Heart left ventricle (tissue), 16 donors: ENCODE measurements at regions not wholly inside any gene's neighbourhood (a gene's known extent, or its start where the extent isn't known, plus 50 kb on each side); places are given as distances from the start of the nearest gene placed in this dataset.

ENCODE experiments used
- ATAC-seq, 4 donors: fragments of 200-7000 bp; cut with Tn5 transposase; one replicate each; pipeline ENCODE4 v1.9.1; 2020 to 2022; ENCODE audit warnings: moderate library complexity in 4 of 4, mild to moderate bottlenecking in 3 of 4, moderate number of reproducible peaks in 1 of 4
- DNase-seq, 5 donors: peaks; one replicate each; pipeline ENCODE4 v3.0.0-alpha.2; 2020
- H3K27ac ChIP-seq, 12 donors: fragments of 200-600 bp; sonication (generic) in 4 of 12; one replicate each; pipeline versions ENCODE4 v1.5.0 to v1.8.0; 2016 to 2022; ENCODE audit warnings: mild to moderate bottlenecking in 2 of 12
- H3K27me3 ChIP-seq, 9 donors: fragments of 200-600 bp; sonication (generic) in 2 of 9; one replicate each; pipeline versions ENCODE4 v1.5.1 to v1.8.0; 2016 to 2022; ENCODE audit warnings: mild to moderate bottlenecking in 3 of 9
- H3K36me3 ChIP-seq, 9 donors: fragments of 200-600 bp; sonication (generic) in 2 of 9; one replicate each; pipeline versions ENCODE4 v1.5.0 to v1.8.0; 2018 to 2022; ENCODE audit warnings: mild to moderate bottlenecking in 2 of 9
- H3K4me1 ChIP-seq, 12 donors: fragments of 200-600 bp; sonication (generic) in 4 of 12; one replicate each; pipeline versions ENCODE4 v1.5.0 to v1.8.0; 2016 to 2022; ENCODE audit warnings: mild to moderate bottlenecking in 3 of 12
- H3K4me3 ChIP-seq, 12 donors: fragments of 200-600 bp; sonication (generic) in 4 of 12; one replicate each; pipeline versions ENCODE4 v1.5.0 to v1.8.0; 2017 to 2022; ENCODE audit warnings: mild to moderate bottlenecking in 9 of 12, moderate library complexity in 4 of 12
- H3K9me3 ChIP-seq, 12 donors: fragments of 200-600 bp; sonication (generic) in 4 of 12; one replicate each; pipeline versions ENCODE4 v1.5.0 to v1.8.0; 2016 to 2022; ENCODE audit warnings: mild to moderate bottlenecking in 1 of 12
- POLR2A ChIP-seq, 2 donors: fragments of 450-650 bp; IDR thresholded peaks; one replicate each; pipeline ENCODE4 v1.6.1; 2017; ENCODE audit warnings: antibody characterized with exemption in 2 of 2, mild to moderate bottlenecking in 2 of 2, moderate library complexity in 2 of 2
- WGBS, 4 donors: extraction: QIAGEN DNeasy Blood & Tissue Kit in 2 of 4; methylation state at CpG; one replicate each; pipeline versions ENCODE4 v1.1.5 to v1.1.7; 2013 to 2018; 5-methylcytosine and 5-hydroxymethylcytosine counted together
- intact Hi-C, 10 donors: fragments of 100-400 bp; cut with DNase I; formaldehyde crosslinking; loops; one replicate each; pipeline versions ENCODE4 v1.11.1 to v1.14.2; 2022
- TF ChIP-seq, protein P1 (sequence below), 12 donors: fragments of 200-600 bp; sonication (generic) in 4 of 12; IDR thresholded peaks; one replicate each; pipeline versions ENCODE4 v1.5.0 to v1.8.0; 2018 to 2022; ENCODE audit warnings: antibody characterized with exemption in 12 of 12, mild to moderate bottlenecking in 5 of 12
- donor health status: ischemic (EF 13 %, LVEDD 7.1; RV severe dilation, severe dysfunction).
- donor health status: healthy with polysubstance abuse.
- donor health status: DM: no; HTN: yes; CAD: no.
- donor health status: DM: no; HTN: no; CAD: no.
- donor health status: ischemic (EF 25% LVEDD 6.9; RV normal size, moderate dysfunction).
- donor health status: ischemic (EF 25% LVEDD 5.7; RV mildly dilated, moderate dysfunction).
- donor health status: healthy.
- donor health status: DM: yes; HTN: yes; CAD: no.
- donor health status: ischemic (EF 35%, LVEDD 5.7; RV mildly dilated, moderate dysfunction).
- donor health status: nonischemic (EF 11% LVEDD 7.7; RV severe dilation, severe dysfunction).
- donor health status: DM: yes; HTN: yes; CAD: no.
- donor health status: PGD.
- donor health status: ischemic (EF 29% LVEDD 5.4; RV normal size, mild dysfunction).
- donor health status: nonischemic (EF 23%, LVEDD 6.1; RV moderate dilation, normal function).

DNA sequence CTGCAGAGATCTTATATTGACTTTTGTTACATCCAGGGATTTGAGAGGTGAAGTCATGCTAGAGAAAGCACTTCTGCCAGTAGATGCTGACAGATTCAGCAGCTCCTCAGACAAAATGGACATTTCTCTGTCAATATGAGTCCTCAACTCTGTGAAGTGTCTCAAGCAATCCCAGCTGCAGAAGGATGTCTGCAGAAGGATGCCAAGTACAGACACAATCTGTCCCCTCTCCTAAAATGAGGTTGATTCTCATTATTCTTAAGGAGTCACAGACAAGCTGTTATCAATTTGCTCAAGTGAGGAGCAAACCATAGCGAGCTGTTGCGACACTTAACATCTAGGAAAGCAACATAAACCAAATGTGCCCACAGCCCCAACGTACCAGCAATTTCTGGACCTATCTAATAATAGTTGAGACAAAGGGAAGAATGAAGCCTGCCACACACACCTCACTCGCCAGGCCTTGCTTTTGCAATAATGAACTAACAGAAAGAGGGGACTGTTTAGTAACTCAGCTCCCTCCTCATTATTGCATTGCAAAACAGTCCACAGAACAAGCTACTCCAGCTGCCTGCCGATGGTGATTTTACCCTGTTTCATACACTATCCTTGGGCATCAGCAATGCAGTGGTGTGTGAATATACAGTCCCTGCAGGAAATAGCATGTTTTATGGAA is 364.2 kb upstream of the PDE4D start:
- no peak overlapping the region for H3K4me3 ChIP-seq
- intact Hi-C loops: no loop called here

DNA sequence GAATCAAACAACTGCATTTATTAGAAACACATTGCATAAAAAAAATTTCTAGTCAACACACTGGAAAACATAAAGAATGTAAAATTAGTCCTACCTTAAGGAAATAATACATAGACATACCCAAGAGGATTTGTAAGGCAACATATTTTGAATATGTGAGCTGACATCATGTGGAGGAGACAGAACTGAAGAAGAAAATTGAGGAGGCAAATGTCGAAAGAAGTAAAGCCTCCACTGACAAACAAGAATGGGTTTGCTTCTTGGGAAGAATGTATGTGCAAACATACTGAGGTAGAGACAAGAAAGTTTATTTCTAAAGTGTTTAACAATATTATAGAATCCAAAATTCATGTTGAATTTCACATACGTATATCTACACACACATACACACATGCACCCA is 363.0 kb upstream of the PDE4D start:
- Histone ChIP-seq H3K27ac (no peak overlapping the region), H3K27me3 (no peaks in the 10 kb centered on the region), H3K4me1 (peaks cover 0 to 19% (median 0%) of the 10 kb centered on the region in 12 donors), H3K4me3 (no peak overlapping the region), H3K36me3 (no peaks in the 10 kb centered on the region), H3K9me3 (no peaks in the 10 kb centered on the region)
- 89 to 92% (median 91%) methylated on average over 2 of the region's 2 CpGs for WGBS, 4 donors
- TF ChIP-seq, protein P1, sequence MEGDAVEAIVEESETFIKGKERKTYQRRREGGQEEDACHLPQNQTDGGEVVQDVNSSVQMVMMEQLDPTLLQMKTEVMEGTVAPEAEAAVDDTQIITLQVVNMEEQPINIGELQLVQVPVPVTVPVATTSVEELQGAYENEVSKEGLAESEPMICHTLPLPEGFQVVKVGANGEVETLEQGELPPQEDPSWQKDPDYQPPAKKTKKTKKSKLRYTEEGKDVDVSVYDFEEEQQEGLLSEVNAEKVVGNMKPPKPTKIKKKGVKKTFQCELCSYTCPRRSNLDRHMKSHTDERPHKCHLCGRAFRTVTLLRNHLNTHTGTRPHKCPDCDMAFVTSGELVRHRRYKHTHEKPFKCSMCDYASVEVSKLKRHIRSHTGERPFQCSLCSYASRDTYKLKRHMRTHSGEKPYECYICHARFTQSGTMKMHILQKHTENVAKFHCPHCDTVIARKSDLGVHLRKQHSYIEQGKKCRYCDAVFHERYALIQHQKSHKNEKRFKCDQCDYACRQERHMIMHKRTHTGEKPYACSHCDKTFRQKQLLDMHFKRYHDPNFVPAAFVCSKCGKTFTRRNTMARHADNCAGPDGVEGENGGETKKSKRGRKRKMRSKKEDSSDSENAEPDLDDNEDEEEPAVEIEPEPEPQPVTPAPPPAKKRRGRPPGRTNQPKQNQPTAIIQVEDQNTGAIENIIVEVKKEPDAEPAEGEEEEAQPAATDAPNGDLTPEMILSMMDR (IDR thresholded peaks at IDR 0.05): no peak
- no peak for TF ChIP-seq POLR2A (IDR thresholded peaks at IDR 0.05)
- intact Hi-C loops: no loop called here
- DNase-seq (no peak), ATAC-seq (no peak)

More for the DNA sequence above, 364.2 kb upstream of the PDE4D start:
- Histone ChIP-seq H3K4me1 (peaks cover 0 to 30% (median 0%) of the 10 kb centered on the region in 12 donors), H3K27me3 (no peaks in the 10 kb centered on the region), H3K27ac (no peak overlapping the region), H3K9me3 (no peaks in the 10 kb centered on the region), H3K36me3 (no peaks in the 10 kb centered on the region)
- TF ChIP-seq POLR2A (IDR thresholded peaks at IDR 0.05): no peak
- TF ChIP-seq, protein P1 (IDR thresholded peaks at IDR 0.05): no peak
- WGBS, 4 donors: 63 to 69% (median 66%) methylated on average over 5 of the region's 5 CpGs
- ATAC-seq (no peak), DNase-seq (no peak)

DNA sequence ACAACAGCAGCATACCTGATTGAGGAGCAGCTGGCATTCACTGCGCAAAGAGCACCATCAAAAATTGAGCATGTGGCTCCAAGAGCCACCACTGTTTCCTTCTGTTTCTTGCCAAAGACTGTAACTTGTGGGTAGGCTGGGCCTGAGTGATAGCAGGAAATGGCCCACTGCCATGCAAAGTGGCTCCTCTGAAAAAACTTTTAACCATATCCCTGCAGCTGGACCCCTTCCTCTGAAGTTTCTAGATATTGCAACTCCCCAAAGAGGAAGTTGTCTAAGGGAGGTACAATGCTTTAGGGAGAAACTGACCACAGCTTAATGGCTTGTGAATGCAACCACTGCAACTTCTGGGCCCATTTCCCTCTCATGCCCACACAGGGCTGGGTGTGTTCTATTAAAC is 355.4 kb upstream of the PDE4D start:
- H3K27ac ChIP-seq: peak overlapping the region in 1 of 12 donors; percentile 12
- intact Hi-C loops: no loop called here
- no peaks in the 10 kb centered on the region for H3K27me3 ChIP-seq
- peaks cover 0 to 17% (median 0%) of the 10 kb centered on the region in 12 donors for H3K4me1 ChIP-seq
- H3K4me3 ChIP-seq: no peak overlapping the region
- no peak for TF ChIP-seq POLR2A (IDR thresholded peaks at IDR 0.05)
- TF ChIP-seq, protein P1 (IDR thresholded peaks at IDR 0.05): no peak
- DNase-seq (peak; percentile 11 to 52 (median 29)), ATAC-seq (peak; percentile 47 to 69 (median 54))
- WGBS, 4 donors: 69 to 81% (median 74%) methylated on average over 1 of the region's 1 CpG
- peaks cover 0 to 25% (median 0%) of the 10 kb centered on the region in 12 donors for H3K9me3 ChIP-seq
- H3K36me3 ChIP-seq: no peaks in the 10 kb centered on the region

DNA sequence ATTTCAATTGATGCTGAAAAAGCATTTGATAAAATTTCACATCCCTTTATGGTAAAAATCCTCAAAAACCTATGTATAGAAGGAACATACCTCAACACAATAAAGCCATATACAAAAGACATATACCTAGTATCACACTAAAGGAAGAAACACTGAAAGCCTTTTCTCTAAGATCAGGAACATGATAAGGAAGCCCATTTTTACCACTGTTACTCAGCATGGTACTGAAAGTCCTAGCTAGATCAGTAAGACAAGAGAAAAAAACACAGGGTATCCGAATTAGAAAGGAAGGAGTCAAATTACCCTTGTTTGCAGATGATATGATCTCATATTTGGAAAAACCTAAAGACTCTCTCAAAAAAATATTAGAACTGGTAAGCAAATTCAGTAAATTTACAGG is 350.2 kb upstream of the PDE4D start:
- no peak for DNase-seq
- Histone ChIP-seq H3K27me3 (no peaks in the 10 kb centered on the region), H3K27ac (no peak overlapping the region), H3K9me3 (peaks cover 0 to 70% (median 8%) of the 10 kb centered on the region in 12 donors), H3K4me3 (no peak overlapping the region), H3K36me3 (no peaks in the 10 kb centered on the region), H3K4me1 (peaks cover 0 to 8% (median 0%) of the 10 kb centered on the region in 12 donors)
- ATAC-seq: no peak
- 62 to 69% (median 65%) methylated on average over 1 of the region's 1 CpG for WGBS, 4 donors
- intact Hi-C loops: no loop called here
- no peak for TF ChIP-seq POLR2A (IDR thresholded peaks at IDR 0.05)
- TF ChIP-seq, protein P1 (IDR thresholded peaks at IDR 0.05): no peak
